HG03442 (cell line): ENCODE measurements at regions not wholly inside any gene's neighbourhood (a gene's known extent, or its start where the extent isn't known, plus 50 kb on each side); places are given as distances from the start of the nearest gene placed in this dataset.

Experiments
- ATAC-seq: cut with Tn5 transposase; IDR thresholded peaks from one replicate; pipeline ENCODE4 v1.9.1; 2021; ENCODE audit warnings: mild to moderate bottlenecking, moderate library complexity; ENCODE audit not compliant: unreplicated experiment

DNA sequence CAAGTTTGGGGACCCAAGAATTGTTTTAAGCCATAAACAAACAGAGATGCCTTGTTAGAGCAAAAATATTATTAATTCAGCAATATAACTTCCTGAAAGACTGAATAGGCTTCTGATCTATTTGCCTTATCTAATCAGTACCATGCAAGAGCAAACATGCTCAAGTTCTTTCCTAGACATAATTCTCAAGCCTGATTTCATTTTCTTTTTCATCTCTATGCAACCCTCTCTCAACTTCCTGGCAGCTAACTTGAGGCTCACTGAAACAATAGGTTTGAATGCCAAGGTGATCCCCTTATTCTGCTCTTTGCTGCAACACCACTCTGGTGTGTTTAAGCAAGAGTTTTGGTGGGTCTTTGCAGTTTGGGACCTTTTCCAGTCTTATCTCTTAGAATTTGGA lies 230.9 kb upstream of the CD96 start:
- ATAC-seq: no peak

GRCh38 chr3:111311709-111312235 lies 230.2 kb upstream of the CD96 start:
- peak; percentile 90 for ATAC-seq

- no peak for ATAC-seq
Measured at GRCh38 chr3:111314181-111314873, 227.7 kb upstream of the CD96 start.

GRCh38 chr3:111314898-111315297 lies 227.1 kb upstream of the CD96 start:
- no peak for ATAC-seq

GRCh38 chr3:111315930-111316587 lies 225.9 kb upstream of the CD96 start:
- no peak for ATAC-seq

GRCh38 chr3:111318289-111318688 lies 223.7 kb upstream of the CD96 start:
- ATAC-seq: no peak

DNA sequence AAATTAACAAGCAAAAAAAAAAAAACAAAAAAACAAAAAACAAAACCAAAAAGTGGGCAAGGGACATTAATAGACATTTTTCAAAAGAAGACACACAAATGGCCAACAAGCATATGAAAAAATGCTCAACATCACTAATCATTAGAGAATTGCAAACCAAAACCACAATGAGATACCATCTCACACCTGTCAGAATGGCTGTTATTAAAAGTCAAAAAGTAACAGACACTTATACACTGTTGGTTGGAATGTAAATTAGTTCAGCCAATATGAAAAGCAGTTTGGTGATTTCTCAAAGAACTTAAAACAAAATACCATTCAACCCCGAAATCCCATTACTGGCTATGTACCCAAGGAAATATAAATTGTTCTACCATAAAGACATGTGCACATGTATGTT lies 222.4 kb upstream of the CD96 start:
- ATAC-seq: no peak

DNA sequence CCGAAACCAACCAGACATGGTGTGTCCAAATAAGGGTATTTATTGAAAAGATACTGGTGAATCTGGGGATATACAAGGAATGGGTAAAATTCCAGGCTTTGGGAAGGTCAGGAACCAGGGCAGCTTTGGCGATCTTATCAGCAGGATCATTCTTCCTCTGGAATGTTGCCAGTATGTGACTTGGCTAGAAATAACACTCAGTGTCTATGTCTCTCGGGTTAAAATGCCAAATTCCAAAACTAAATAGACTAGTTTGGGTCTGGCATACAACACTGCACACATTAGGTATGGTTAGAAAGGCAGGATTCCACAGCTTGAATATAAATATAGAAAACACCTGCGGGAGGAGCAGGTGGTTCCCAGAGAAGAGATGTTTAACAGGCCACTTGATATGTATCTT lies 220.2 kb upstream of the CD96 start:
- no peak for ATAC-seq

DNA sequence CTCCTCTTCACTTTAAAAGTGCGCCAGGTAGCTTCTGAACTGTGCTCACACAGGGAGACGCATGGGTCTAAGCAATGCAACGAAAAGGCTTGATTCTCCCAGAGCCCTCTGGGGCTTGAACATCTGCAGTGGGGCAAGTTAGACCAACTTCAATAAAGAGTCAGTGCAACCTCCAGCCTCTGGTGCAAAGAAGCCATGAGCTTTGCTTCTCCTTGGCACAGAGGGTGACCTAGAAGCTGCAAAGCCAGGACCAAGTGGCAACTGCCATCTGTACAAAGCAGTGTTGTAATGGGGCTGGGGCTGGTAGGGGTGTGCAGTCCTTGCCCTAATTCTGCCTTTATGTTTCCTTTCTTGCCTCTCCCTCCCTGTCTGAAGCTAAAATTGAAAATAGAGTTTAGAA lies 219.0 kb upstream of the CD96 start:
- ATAC-seq: no peak

GRCh38 chr3:111324151-111324550 lies 217.8 kb upstream of the CD96 start:
- no peak for ATAC-seq

DNA sequence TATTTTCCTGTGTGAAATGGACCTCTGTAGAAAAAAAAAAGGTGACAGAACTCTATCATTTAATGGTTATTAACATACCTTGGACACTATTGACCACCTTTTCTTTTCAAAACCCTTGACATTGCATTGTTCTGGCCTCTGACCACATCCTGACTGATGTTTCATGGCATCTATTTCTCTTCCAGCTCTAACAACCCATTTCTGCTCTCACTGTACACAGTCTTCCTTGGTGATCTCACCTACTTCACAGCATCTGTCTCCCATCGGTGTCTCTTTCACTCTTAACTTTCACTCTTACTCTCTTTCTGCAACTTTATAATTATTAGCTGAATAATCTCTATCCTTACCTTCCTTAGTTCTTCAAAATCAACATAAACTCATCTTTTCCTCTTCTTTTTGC lies 217.4 kb upstream of the CD96 start:
- peak; percentile 55 for ATAC-seq

DNA sequence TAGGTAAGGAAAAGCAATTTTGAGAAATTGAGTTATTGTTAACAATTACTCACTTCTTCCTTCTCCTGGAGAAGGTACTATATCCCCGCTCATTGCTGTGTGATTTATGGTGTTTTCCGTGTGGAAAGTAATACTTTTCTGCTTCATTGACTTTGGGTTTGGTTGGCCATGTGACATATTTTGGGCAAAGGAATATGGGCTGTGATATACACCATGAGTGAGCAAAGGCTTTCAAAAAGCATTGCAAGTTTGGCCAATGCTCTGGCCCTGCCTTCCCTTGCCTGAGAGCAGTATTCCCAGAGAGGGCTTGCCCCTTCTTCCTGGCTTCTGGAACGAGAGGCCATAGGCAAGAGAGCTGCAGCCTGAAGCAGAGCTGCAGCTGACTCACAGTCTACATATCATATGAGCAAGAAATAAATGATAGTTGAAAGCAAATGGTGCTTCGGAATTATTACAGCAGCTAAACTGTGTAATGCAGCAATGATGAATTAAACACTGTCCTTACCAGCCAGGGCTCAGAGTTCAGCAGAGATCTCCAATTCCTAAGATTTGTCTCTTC lies 216.8 kb upstream of the CD96 start:
- no peak for ATAC-seq

DNA sequence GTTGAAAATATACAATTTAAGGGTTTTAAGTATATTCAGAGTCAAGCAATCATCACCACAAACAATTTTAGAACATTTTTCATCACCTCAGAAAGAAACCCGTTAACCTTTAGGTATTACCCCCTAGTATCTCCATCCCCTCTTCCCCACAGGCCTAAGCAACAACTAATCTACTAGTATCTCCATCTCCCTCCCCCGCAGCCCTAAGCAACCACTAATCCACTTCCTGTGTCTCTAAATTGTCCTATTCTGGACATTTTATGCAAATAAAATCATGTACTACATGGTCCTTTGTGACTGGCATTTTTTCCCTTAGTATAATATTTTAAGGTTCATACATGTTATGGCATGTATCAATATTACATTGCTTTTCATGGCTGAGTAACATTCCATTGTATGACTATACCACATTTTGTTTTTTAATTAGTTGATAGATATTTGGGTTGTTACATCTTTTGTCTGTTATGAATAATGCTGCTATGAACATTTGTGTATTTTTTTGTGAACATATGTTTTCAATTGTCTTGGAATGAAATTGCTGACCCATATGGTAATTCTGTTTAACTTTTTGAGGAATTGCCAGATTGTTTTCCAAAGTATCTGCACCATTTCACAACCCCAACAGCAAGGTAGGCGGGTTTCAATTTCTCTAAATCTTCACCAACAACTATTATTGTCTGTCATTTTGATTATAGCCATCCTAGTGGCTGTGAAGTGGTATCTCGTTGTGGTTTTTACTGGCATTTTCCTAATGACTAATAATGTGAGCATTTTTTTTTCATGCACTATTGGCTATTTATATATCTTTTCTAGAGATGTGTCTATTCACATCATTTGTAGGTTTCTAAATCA lies 215.6 kb upstream of the CD96 start:
- peak; percentile 41 for ATAC-seq

GRCh38 chr3:111331306-111331705 lies 210.7 kb upstream of the CD96 start:
- ATAC-seq: no peak

GRCh38 chr3:111331912-111332311 lies 210.1 kb upstream of the CD96 start:
- no peak for ATAC-seq

DNA sequence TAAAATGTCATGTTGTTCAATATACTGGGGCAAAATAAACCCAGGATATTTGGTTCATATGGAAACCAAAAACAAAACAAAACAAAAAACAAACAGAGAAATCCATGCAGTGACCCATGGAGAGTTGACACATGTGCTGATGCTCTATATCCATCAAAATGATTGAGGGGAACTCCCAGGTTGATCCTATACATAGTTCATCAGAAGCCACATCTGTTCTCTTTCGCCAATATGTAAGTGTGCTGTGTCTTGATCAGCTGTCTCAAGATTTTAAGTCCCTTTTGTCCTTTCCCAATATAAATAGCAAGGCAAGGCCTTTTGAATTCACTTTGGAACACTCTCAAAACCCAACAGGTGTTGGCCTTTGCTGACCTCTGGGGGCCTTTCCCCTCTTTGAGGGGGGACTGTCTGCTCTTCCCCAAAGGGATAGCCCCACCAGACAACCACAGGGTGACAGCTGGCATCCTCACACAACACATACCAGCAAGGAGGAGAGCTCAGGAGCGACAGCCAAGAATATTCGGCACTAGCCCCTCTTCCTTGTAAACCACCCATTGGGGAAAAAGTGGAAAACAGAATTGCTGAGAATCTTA lies 209.4 kb upstream of the CD96 start:
- ATAC-seq: no peak

DNA sequence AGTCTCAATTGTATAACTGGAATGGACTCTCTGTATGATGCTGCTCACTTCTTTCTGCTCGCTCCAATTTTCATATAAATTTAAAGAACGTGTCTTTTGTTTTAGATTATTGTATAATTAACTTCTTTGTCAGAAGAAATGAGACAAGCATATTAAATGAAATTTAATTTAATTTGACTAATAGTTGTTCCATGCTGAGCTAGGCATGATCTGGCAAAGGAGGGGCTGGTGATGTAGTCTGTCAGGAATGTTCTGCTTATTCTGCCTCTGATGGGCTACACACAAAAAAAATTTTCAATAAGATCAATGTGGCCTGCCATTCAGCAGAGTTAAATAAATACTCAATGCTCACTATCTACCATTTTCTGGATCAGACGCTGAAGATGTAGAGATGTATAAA lies 208.4 kb upstream of the CD96 start:
- ATAC-seq: no peak

DNA sequence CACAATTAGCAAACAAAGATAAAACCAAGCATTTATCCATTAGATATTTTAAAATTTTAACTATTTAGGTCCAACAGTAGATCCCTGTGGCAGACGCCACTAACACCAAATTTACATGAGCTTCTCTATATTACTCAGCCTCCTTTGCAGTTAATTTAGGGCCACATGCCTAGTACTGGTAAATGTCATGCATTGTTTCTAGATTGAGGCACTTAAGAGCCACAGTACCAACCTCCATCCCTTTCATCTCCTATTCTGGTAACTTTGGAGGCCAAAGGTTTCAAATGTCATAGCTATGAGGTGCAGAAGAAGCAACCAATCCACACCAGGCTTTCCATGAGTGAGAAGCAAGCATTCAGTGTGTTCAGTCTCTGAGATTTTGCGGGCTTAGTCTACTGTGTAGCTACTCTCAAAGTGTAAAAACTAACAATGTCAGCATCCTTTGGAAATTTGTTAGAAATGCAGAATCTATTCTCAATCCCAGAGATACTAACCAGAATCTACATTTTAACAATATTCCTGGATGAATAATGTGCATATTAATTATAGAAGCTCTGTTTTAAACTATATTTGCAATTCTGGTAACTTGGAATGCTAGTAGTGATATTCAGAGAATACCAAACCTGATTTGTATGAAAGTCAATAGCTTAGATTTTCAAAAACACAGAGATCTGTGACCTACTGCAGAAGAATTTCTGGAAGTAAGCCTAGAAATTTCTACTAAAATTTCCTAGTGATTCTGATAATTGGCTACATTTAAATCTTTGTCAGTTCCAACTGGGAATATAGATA lies 206.3 kb upstream of the CD96 start:
- ATAC-seq: peak; percentile 81

DNA sequence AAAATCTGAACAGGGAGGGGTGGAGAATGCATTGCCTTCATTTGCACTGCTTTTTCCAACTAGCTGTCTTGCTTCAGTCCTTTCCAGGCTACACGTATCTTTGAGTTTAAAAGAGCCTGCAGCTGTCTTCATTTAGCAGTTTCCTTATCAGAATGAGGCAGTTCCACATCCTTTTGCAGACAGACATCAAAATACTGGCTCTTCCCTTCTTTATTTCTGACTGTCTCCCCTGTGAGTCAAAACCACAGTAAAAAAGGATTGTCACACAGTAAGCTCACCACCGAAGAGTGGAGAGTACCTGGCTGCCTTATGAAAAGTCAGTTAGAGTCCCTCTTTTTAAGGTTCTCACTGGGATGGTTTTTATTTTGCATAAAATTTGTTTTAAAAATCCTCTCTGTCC lies 205.5 kb upstream of the CD96 start:
- no peak for ATAC-seq

- no peak for ATAC-seq
Measured at GRCh38 chr3:111338059-111338698, 203.8 kb upstream of the CD96 start.
